ENCODE measurements at regions not wholly inside any gene's neighbourhood (a gene's known extent, or its start where the extent isn't known, plus 50 kb on each side); places are given as distances from the start of the nearest gene placed in this dataset.

DNA sequence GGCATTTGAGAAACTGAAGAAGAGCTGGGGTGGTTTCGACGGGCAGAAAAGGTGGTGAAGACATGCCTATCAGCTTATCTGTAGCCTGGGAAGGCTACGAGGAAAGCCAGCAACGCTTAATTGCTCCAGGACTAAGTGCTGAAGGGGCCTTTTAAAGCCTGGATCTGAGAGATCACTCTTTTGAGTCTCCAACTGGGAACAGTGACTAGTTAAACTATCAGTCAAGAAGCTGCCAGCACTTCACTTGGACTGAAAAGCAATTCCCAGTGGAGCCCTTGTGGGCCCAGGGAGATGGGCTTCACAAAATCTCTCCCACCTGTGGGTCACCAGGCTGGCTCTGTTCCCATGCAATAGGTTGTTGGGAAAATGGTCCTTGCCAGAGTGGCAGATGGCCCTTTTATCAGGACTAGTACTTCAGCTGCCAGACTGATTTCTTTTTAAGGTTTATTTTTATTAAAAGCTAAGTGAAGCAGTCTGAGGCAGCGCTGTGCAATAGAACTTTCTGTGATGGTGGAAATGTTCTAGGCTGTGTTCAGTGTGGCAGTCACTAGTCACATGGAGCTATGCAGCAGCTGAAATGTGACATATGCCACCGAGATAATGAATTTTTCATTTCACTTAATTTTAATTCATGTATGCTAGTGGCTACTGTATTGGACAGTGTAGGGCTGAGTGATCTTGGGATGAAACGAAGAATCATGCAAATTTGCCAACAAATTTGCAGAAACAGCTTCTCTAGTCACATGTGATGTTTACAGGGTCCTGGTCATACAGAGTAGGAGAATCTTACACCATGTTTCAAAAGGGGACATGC, 276.8 kb downstream of the PCNX1 start:
- no peak overlapping the region for H2AFZ ChIP-seq (ENCODE audit: low read depth, low read length)
- no peaks in the 10 kb centered on the region for H4K20me1 ChIP-seq (ENCODE audit: insufficient read depth, low read length)
- no peaks in the 10 kb centered on the region for H3K9me3 ChIP-seq (ENCODE audit: insufficient read depth, low read length, severe bottlenecking)
- ATAC-seq (ENCODE audit: insufficient read depth, low read depth), result no peak
- no peak for DNase-seq
- no peaks in the 10 kb centered on the region for H3K4me1 ChIP-seq (ENCODE audit: insufficient read depth, low read length)
- no peak overlapping the region for H3K4me3 ChIP-seq (ENCODE audit: low read depth in 1 of 2, low read length in 2 of 2)
- H3K27ac ChIP-seq (ENCODE audit: low read length), result no peak overlapping the region
- no peaks in the 10 kb centered on the region for H3K27me3 ChIP-seq (ENCODE audit: insufficient read depth, low read length, poor library complexity)
- H3K9ac ChIP-seq (ENCODE audit: low read depth, low read length), result no peak overlapping the region
- no peak overlapping the region for H3K4me2 ChIP-seq (ENCODE audit: insufficient read depth, low read length)
- TF ChIP-seq, protein P1, sequence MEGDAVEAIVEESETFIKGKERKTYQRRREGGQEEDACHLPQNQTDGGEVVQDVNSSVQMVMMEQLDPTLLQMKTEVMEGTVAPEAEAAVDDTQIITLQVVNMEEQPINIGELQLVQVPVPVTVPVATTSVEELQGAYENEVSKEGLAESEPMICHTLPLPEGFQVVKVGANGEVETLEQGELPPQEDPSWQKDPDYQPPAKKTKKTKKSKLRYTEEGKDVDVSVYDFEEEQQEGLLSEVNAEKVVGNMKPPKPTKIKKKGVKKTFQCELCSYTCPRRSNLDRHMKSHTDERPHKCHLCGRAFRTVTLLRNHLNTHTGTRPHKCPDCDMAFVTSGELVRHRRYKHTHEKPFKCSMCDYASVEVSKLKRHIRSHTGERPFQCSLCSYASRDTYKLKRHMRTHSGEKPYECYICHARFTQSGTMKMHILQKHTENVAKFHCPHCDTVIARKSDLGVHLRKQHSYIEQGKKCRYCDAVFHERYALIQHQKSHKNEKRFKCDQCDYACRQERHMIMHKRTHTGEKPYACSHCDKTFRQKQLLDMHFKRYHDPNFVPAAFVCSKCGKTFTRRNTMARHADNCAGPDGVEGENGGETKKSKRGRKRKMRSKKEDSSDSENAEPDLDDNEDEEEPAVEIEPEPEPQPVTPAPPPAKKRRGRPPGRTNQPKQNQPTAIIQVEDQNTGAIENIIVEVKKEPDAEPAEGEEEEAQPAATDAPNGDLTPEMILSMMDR (IDR thresholded peaks at IDR 0.05; ENCODE audit: borderline replicate concordance, extremely low read depth, low read length, poor library complexity, severe bottlenecking), result no peak
- no peak for TF ChIP-seq EZH2 (IDR thresholded peaks at IDR 0.05; ENCODE audit: borderline replicate concordance, low read depth, low read length, severe bottlenecking)
- H3K79me2 ChIP-seq (ENCODE audit: insufficient read depth, low read length), result no peaks in the 10 kb centered on the region
- H3K36me3 ChIP-seq (ENCODE audit: insufficient read depth, low read length), result no peaks in the 10 kb centered on the region

GRCh38 chr14:71185637-71186036, 278.4 kb downstream of the PCNX1 start:
- no peaks in the 10 kb centered on the region for H4K20me1 ChIP-seq (ENCODE audit: insufficient read depth, low read length)
- H3K27me3 ChIP-seq (ENCODE audit: insufficient read depth, low read length, poor library complexity), result no peaks in the 10 kb centered on the region
- no peak overlapping the region for H3K27ac ChIP-seq (ENCODE audit: low read length)
- H3K9me3 ChIP-seq (ENCODE audit: insufficient read depth, low read length, severe bottlenecking), result no peaks in the 10 kb centered on the region
- no peak overlapping the region for H3K4me2 ChIP-seq (ENCODE audit: insufficient read depth, low read length)
- TF ChIP-seq, protein P1 (IDR thresholded peaks at IDR 0.05; ENCODE audit: borderline replicate concordance, extremely low read depth, low read length, poor library complexity, severe bottlenecking), result no peak
- TF ChIP-seq EZH2 (IDR thresholded peaks at IDR 0.05; ENCODE audit: borderline replicate concordance, low read depth, low read length, severe bottlenecking), result no peak
- ATAC-seq (ENCODE audit: insufficient read depth, low read depth) (no peak), DNase-seq (no peak)
- no peaks in the 10 kb centered on the region for H3K36me3 ChIP-seq (ENCODE audit: insufficient read depth, low read length)
- no peak overlapping the region for H3K4me3 ChIP-seq (ENCODE audit: low read depth in 1 of 2, low read length in 2 of 2)
- no peak overlapping the region for H3K9ac ChIP-seq (ENCODE audit: low read depth, low read length)
- H2AFZ ChIP-seq (ENCODE audit: low read depth, low read length), result no peak overlapping the region
- H3K4me1 ChIP-seq (ENCODE audit: insufficient read depth, low read length), result no peaks in the 10 kb centered on the region
- no peaks in the 10 kb centered on the region for H3K79me2 ChIP-seq (ENCODE audit: insufficient read depth, low read length)

DNA sequence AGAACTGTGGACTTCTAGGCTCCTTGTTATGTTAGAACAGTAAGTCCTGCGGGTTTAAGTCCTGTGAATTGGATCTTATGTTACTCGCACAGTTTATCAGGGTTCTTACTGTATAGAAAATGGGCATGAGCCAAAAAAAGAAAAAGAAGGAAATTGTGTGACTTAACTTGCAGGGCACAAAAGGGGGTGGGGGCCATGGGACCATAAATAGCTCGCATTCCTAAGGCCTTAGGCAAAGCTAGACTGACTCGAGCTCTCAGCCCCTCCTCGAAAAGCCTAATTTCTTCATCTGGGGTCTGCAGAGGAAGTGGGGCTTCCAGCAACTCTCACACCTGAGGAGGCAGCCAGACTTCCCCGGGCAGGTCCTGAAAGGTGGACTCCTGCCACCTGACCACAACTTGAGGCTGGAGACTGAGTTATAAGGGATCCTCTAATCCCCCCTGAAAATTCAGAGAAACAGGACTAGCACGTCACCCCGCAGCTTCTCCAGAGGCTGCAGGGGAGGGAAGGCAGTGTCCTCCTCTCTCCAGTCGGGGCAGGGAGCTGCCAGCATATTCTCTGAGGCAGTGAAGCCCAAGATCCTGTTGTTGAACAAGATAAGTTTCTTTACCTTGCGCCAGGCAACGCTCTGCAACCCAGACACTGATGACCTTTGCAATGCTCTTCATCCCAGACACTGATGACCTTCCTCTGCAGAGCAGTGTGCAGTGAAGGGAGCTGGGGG, 280.5 kb downstream of the PCNX1 start:
- DNase-seq (no peak), ATAC-seq (ENCODE audit: insufficient read depth, low read depth) (no peak)
- no peak overlapping the region for H2AFZ ChIP-seq (ENCODE audit: low read depth, low read length)
- no peaks in the 10 kb centered on the region for H4K20me1 ChIP-seq (ENCODE audit: insufficient read depth, low read length)
- H3K36me3 ChIP-seq (ENCODE audit: insufficient read depth, low read length), result no peaks in the 10 kb centered on the region
- no peak overlapping the region for H3K27ac ChIP-seq (ENCODE audit: low read length)
- no peak overlapping the region for H3K9ac ChIP-seq (ENCODE audit: low read depth, low read length)
- H3K79me2 ChIP-seq (ENCODE audit: insufficient read depth, low read length), result no peaks in the 10 kb centered on the region
- no peak overlapping the region for H3K4me3 ChIP-seq (ENCODE audit: low read depth in 1 of 2, low read length in 2 of 2)
- H3K27me3 ChIP-seq (ENCODE audit: insufficient read depth, low read length, poor library complexity), result no peaks in the 10 kb centered on the region
- no peaks in the 10 kb centered on the region for H3K4me1 ChIP-seq (ENCODE audit: insufficient read depth, low read length)
- TF ChIP-seq, protein P1 (IDR thresholded peaks at IDR 0.05; ENCODE audit: borderline replicate concordance, extremely low read depth, low read length, poor library complexity, severe bottlenecking), result no peak
- TF ChIP-seq EZH2 (IDR thresholded peaks at IDR 0.05; ENCODE audit: borderline replicate concordance, low read depth, low read length, severe bottlenecking), result no peak
- no peaks in the 10 kb centered on the region for H3K9me3 ChIP-seq (ENCODE audit: insufficient read depth, low read length, severe bottlenecking)
- no peak overlapping the region for H3K4me2 ChIP-seq (ENCODE audit: insufficient read depth, low read length)

All from DND-41 (cell line).